Naive thymus-derived CD4-positive, alpha-beta T cell (primary cell): ENCODE measurements at regions not wholly inside any gene's neighbourhood (a gene's known extent, or its start where the extent isn't known, plus 50 kb on each side); places are given as distances from the start of the nearest gene placed in this dataset.

ENCODE experiments used
- ATAC-seq: fragments of 150-1000 bp; cut with Tn5 transposase; 2 replicates; pipeline ENCODE4 v1.10.0; 2021; ENCODE audit warnings: mild to moderate bottlenecking, moderate library complexity
- CTCF ChIA-PET: fragments of 350-600 bp; sonication (Branson Sonifier 250); formaldehyde crosslinking; loops from one replicate; lab custom pipeline; 2021; ENCODE audit warnings: antibody characterized with exemption; lab: Charles Lee
- POLR2A ChIA-PET: fragments of 350-600 bp; sonication (Branson Sonifier 250); formaldehyde crosslinking; loops from one replicate; lab custom pipeline; 2021; ENCODE audit warnings: antibody characterized with exemption, inconsistent platforms; lab: Charles Lee
- DNase-seq, 9 donors: peaks; one replicate each; pipeline versions ENCODE4 v3.0.0 to v3.0.0-alpha.2; 2020 to 2022; ENCODE audit warnings: mixed read lengths in 1 of 9
- H3K27ac ChIP-seq: one replicate; pipeline ENCODE4 v1.7.0; 2013; ENCODE audit warnings: mild to moderate bottlenecking, low read depth, low read length, moderate library complexity
- H3K27me3 ChIP-seq, 2 donors: one replicate each; pipeline ENCODE4 v1.7.0; 2013; ENCODE audit warnings: low read length in 2 of 2, mild to moderate bottlenecking in 2 of 2, moderate library complexity in 2 of 2; ENCODE audit not compliant: control insufficient read depth in 2 of 2, insufficient read depth in 2 of 2
- H3K36me3 ChIP-seq, 3 experiments: 1 replicate in 2 of 3; 2 replicates in 1 of 3; pipeline ENCODE4 v1.7.0; 2013; ENCODE audit warnings: low read length in 3 of 3, mild to moderate bottlenecking in 3 of 3, moderate library complexity in 1 of 3; ENCODE audit not compliant: insufficient read depth in 3 of 3, control insufficient read depth in 2 of 3
- H3K4me1 ChIP-seq, 2 donors: one replicate each; pipeline ENCODE4 v1.7.0; 2013; ENCODE audit warnings: low read length in 2 of 2, mild to moderate bottlenecking in 2 of 2, moderate library complexity in 1 of 2; ENCODE audit not compliant: control insufficient read depth in 2 of 2, insufficient read depth in 2 of 2
- H3K4me3 ChIP-seq: 2 replicates; pipeline ENCODE4 v1.7.0; 2013; ENCODE audit warnings: mild to moderate bottlenecking, low read length
- H3K9me3 ChIP-seq, 3 experiments: 1 replicate in 2 of 3; 2 replicates in 1 of 3; pipeline ENCODE4 v1.7.0; 2013; ENCODE audit warnings: low read length in 3 of 3; ENCODE audit not compliant: control insufficient read depth in 2 of 3
- H3K27ac Mint-ChIP-seq, 9 donors: one replicate each; pipeline ENCODE4 v1.8.0; 2020 to 2022; ENCODE audit warnings: mixed read lengths in 9 of 9, mild to moderate bottlenecking in 8 of 9, moderate library complexity in 5 of 9, inconsistent platforms in 2 of 9
- H3K27me3 Mint-ChIP-seq, 5 donors: one replicate each; pipeline ENCODE4 v1.8.0; 2021 to 2022; ENCODE audit warnings: mixed read lengths in 5 of 5, mild to moderate bottlenecking in 1 of 5
- H3K36me3 Mint-ChIP-seq, 5 donors: one replicate each; pipeline ENCODE4 v1.8.0; 2020 to 2022; ENCODE audit warnings: mixed read lengths in 5 of 5, mild to moderate bottlenecking in 3 of 5, inconsistent platforms in 1 of 5
- H3K4me1 Mint-ChIP-seq, 7 donors: one replicate each; pipeline ENCODE4 v1.8.0; 2020 to 2022; ENCODE audit warnings: mixed read lengths in 7 of 7, mild to moderate bottlenecking in 3 of 7, inconsistent platforms in 1 of 7
- H3K4me3 Mint-ChIP-seq, 10 donors: one replicate each; pipeline ENCODE4 v1.8.0; 2020 to 2022; ENCODE audit warnings: mild to moderate bottlenecking in 10 of 10, mixed read lengths in 10 of 10, moderate library complexity in 6 of 10, inconsistent platforms in 2 of 10
- H3K9me3 Mint-ChIP-seq, 11 donors: one replicate each; pipeline ENCODE4 v1.8.0; 2020 to 2022; ENCODE audit warnings: mixed read lengths in 11 of 11, mild to moderate bottlenecking in 4 of 11, inconsistent platforms in 1 of 11, moderate library complexity in 1 of 11
- intact Hi-C, 2 donors: fragments of 100-400 bp; cut with micrococcal nuclease; formaldehyde crosslinking; loops; one replicate each; pipeline ENCODE4 v1.15.1; 2023

- peaks cover 0 to 2% (median 0%) of the 10 kb centered on the region in 7 donors for H3K4me1 Mint-ChIP-seq
- peaks cover 0 to under 1% (median 0%) of the 10 kb centered on the region in 11 donors for H3K9me3 Mint-ChIP-seq
- peaks cover 0 to 4% (median 0%) of the 10 kb centered on the region in 5 donors for H3K27me3 Mint-ChIP-seq
- H3K4me1 ChIP-seq = peaks cover 0 to 7% of the 10 kb centered on the region in 2 donors
- H3K36me3 ChIP-seq = no peaks in the 10 kb centered on the region
- H3K36me3 Mint-ChIP-seq = no peaks in the 10 kb centered on the region
- H3K27ac ChIP-seq = no peak overlapping the region
- H3K27ac Mint-ChIP-seq = no peak overlapping the region
- H3K9me3 ChIP-seq = no peaks in the 10 kb centered on the region
- ChIA-PET CTCF (no interaction called here), POLR2A (no interaction called here)
- DNase-seq = no peak
- no peak overlapping the region for H3K4me3 ChIP-seq
- intact Hi-C loops = no loop called here
- no peaks in the 10 kb centered on the region for H3K27me3 ChIP-seq
- no peak overlapping the region for H3K4me3 Mint-ChIP-seq
- ATAC-seq = no peak
Measured at GRCh38 chr16:85514295-85514597, 98.9 kb upstream of the GSE1 start.

GRCh38 chr16:85514598-85515318 lies 98.4 kb upstream of the GSE1 start:
- Mint-ChIP-seq H3K27me3 (peaks cover 0 to 4% (median 0%) of the 10 kb centered on the region in 5 donors), H3K27ac (no peak overlapping the region), H3K4me3 (no peak overlapping the region), H3K36me3 (no peaks in the 10 kb centered on the region), H3K9me3 (peaks cover 0 to 5% (median 0%) of the 10 kb centered on the region in 11 donors), H3K4me1 (peaks cover 0 to 2% (median 0%) of the 10 kb centered on the region in 7 donors)
- H3K4me3 ChIP-seq = no peak overlapping the region
- POLR2A ChIA-PET = no interaction called here
- no peaks in the 10 kb centered on the region for H3K27me3 ChIP-seq
- peaks cover 0 to 7% of the 10 kb centered on the region in 2 donors for H3K4me1 ChIP-seq
- H3K9me3 ChIP-seq = no peaks in the 10 kb centered on the region
- DNase-seq = no peak
- no peak overlapping the region for H3K27ac ChIP-seq
- no peak for ATAC-seq
- no peaks in the 10 kb centered on the region for H3K36me3 ChIP-seq
- intact Hi-C loops = no loop called here
- CTCF ChIA-PET = no interaction called here

- no peak for ATAC-seq
Measured at GRCh38 chr16:85515319-85515745, 97.8 kb upstream of the GSE1 start.

GRCh38 chr16:85515830-85516397 lies 97.2 kb upstream of the GSE1 start:
- no peak for ATAC-seq
- H3K9me3 Mint-ChIP-seq = peaks cover 0 to 5% (median 0%) of the 10 kb centered on the region in 11 donors
- Histone ChIP-seq H3K4me1 (peaks cover 0 to 7% of the 10 kb centered on the region in 2 donors), H3K36me3 (no peaks in the 10 kb centered on the region), H3K4me3 (no peak overlapping the region), H3K9me3 (no peaks in the 10 kb centered on the region), H3K27ac (no peak overlapping the region), H3K27me3 (no peaks in the 10 kb centered on the region)
- H3K36me3 Mint-ChIP-seq = no peaks in the 10 kb centered on the region
- ChIA-PET POLR2A (no interaction called here), CTCF (no interaction called here)
- peaks cover 0 to 1% (median 0%) of the 10 kb centered on the region in 7 donors for H3K4me1 Mint-ChIP-seq
- intact Hi-C loops = no loop called here
- H3K27me3 Mint-ChIP-seq = peaks cover 0 to under 1% (median 0%) of the 10 kb centered on the region in 5 donors
- no peak overlapping the region for H3K27ac Mint-ChIP-seq
- no peak overlapping the region for H3K4me3 Mint-ChIP-seq
- DNase-seq = no peak

More at GRCh38 chr16:85515319-85515745, 97.8 kb upstream of the GSE1 start:
- H3K4me1 ChIP-seq = peaks cover 0 to 7% of the 10 kb centered on the region in 2 donors
- no peak overlapping the region for H3K27ac Mint-ChIP-seq
- CTCF ChIA-PET = no interaction called here
- no peak for DNase-seq
- H3K4me3 ChIP-seq = no peak overlapping the region
- no peak overlapping the region for H3K4me3 Mint-ChIP-seq
- no peak overlapping the region for H3K27ac ChIP-seq
- intact Hi-C loops = no loop called here
- no peaks in the 10 kb centered on the region for H3K9me3 ChIP-seq
- no peaks in the 10 kb centered on the region for H3K27me3 ChIP-seq
- H3K4me1 Mint-ChIP-seq = peaks cover 0 to 3% (median 0%) of the 10 kb centered on the region in 7 donors
- peaks cover 0 to 5% (median 0%) of the 10 kb centered on the region in 11 donors for H3K9me3 Mint-ChIP-seq
- H3K36me3 Mint-ChIP-seq = no peaks in the 10 kb centered on the region
- H3K36me3 ChIP-seq = no peaks in the 10 kb centered on the region
- peaks cover 0 to 4% (median 0%) of the 10 kb centered on the region in 5 donors for H3K27me3 Mint-ChIP-seq
- POLR2A ChIA-PET = no interaction called here

- intact Hi-C loops = no loop called here
- Histone ChIP-seq H3K27me3 (no peaks in the 10 kb centered on the region), H3K4me3 (no peak overlapping the region), H3K27ac (no peak overlapping the region), H3K36me3 (no peaks in the 10 kb centered on the region), H3K9me3 (no peaks in the 10 kb centered on the region), H3K4me1 (peaks cover 0 to 7% of the 10 kb centered on the region in 2 donors)
- no peak overlapping the region for H3K27ac Mint-ChIP-seq
- H3K36me3 Mint-ChIP-seq = no peaks in the 10 kb centered on the region
- peaks cover 0 to 1% (median 0%) of the 10 kb centered on the region in 7 donors for H3K4me1 Mint-ChIP-seq
- ATAC-seq (no peak), DNase-seq (no peak)
- H3K4me3 Mint-ChIP-seq = peak overlapping the region in 1 of 10 donors; percentile 16
- H3K27me3 Mint-ChIP-seq = no peaks in the 10 kb centered on the region
- H3K9me3 Mint-ChIP-seq = peaks cover 0 to 5% (median 0%) of the 10 kb centered on the region in 11 donors
- ChIA-PET CTCF (no interaction called here), POLR2A (no interaction called here)
Measured at GRCh38 chr16:85517154-85517553, 96.0 kb upstream of the GSE1 start.

GRCh38 chr16:85517563-85518179 lies 95.5 kb upstream of the GSE1 start:
- intact Hi-C loops = no loop called here
- Mint-ChIP-seq H3K27ac (no peak overlapping the region), H3K4me1 (peaks cover 0 to 1% (median 0%) of the 10 kb centered on the region in 7 donors), H3K9me3 (peaks cover 0 to 5% (median 0%) of the 10 kb centered on the region in 11 donors), H3K27me3 (peaks cover 0 to 3% (median 0%) of the 10 kb centered on the region in 5 donors), H3K4me3 (peak overlapping the region in 1 of 10 donors; percentile 16), H3K36me3 (no peaks in the 10 kb centered on the region)
- Histone ChIP-seq H3K9me3 (no peaks in the 10 kb centered on the region), H3K4me1 (peaks cover 0 to 7% of the 10 kb centered on the region in 2 donors), H3K4me3 (no peak overlapping the region), H3K27ac (no peak overlapping the region), H3K36me3 (no peaks in the 10 kb centered on the region), H3K27me3 (no peaks in the 10 kb centered on the region)
- ChIA-PET POLR2A (no interaction called here), CTCF (no interaction called here)
- ATAC-seq (no peak), DNase-seq (no peak)
